ENCODE measurements at regions not wholly inside any gene's neighbourhood (a gene's known extent, or its start where the extent isn't known, plus 50 kb on each side); places are given as distances from the start of the nearest gene placed in this dataset.
"Not testable (repeated sequence)": the region's sequence is repeated elsewhere in the genome, so short reads cannot be mapped to it uniquely, and the experiment has no call there.

- Histone ChIP-seq H3K9me3 (no peaks in the 10 kb centered on the region), H3K36me3 (ENCODE audit: low read depth) (no peaks in the 10 kb centered on the region), H3K4me1 (ENCODE audit: low read depth) (no peaks in the 10 kb centered on the region), H3K4me3 (no peak overlapping the region)
- ATAC-seq (no peak), DNase-seq (no peak)
- intact Hi-C loops (cut with DNase I, micrococcal nuclease) = no loop called here
- TF ChIP-seq CTCF (IDR thresholded peaks at IDR 0.05) = no peak
Observed at GRCh38 chr2:146978577-146979555, 866.0 kb upstream of the ACVR2A start.

GRCh38 chr2:146970981-146971380, 873.8 kb upstream of the ACVR2A start:
- H3K4me3 ChIP-seq; intact Hi-C loops (cut with DNase I, micrococcal nuclease); H3K9me3 ChIP-seq; DNase-seq; H3K36me3 ChIP-seq (ENCODE audit: low read depth); ATAC-seq; H3K4me1 ChIP-seq (ENCODE audit: low read depth): not testable (repeated sequence)

- H3K4me3 ChIP-seq; intact Hi-C loops (cut with DNase I, micrococcal nuclease); H3K9me3 ChIP-seq; H3K36me3 ChIP-seq (ENCODE audit: low read depth); DNase-seq; ATAC-seq; H3K4me1 ChIP-seq (ENCODE audit: low read depth): not testable (repeated sequence)
Observed at GRCh38 chr2:146969703-146970102, 875.1 kb upstream of the ACVR2A start.

- Histone ChIP-seq H3K9me3 (no peaks in the 10 kb centered on the region), H3K36me3 (ENCODE audit: low read depth) (no peaks in the 10 kb centered on the region), H3K4me1 (ENCODE audit: low read depth) (no peaks in the 10 kb centered on the region), H3K4me3 (no peak overlapping the region)
- TF ChIP-seq CTCF (IDR thresholded peaks at IDR 0.05) = no peak
- ATAC-seq = no peak
- DNase-seq = no peak
- intact Hi-C loops (cut with DNase I, micrococcal nuclease) = no loop called here
Observed at GRCh38 chr2:146964494-146964893, 880.3 kb upstream of the ACVR2A start.

- Histone ChIP-seq H3K4me3 (no peak overlapping the region), H3K4me1 (ENCODE audit: low read depth) (no peaks in the 10 kb centered on the region), H3K36me3 (ENCODE audit: low read depth) (no peaks in the 10 kb centered on the region), H3K9me3 (no peaks in the 10 kb centered on the region)
- intact Hi-C loops (cut with DNase I, micrococcal nuclease) = no loop called here
- ATAC-seq = no peak
- no peak for DNase-seq
- TF ChIP-seq CTCF (IDR thresholded peaks at IDR 0.05) = no peak
Observed at GRCh38 chr2:146954544-146954943, 890.3 kb upstream of the ACVR2A start.

- no peaks in the 10 kb centered on the region for H3K36me3 ChIP-seq (ENCODE audit: low read depth)
- no peak overlapping the region for H3K4me3 ChIP-seq
- TF ChIP-seq CTCF (IDR thresholded peaks at IDR 0.05) = no peak
- no peaks in the 10 kb centered on the region for H3K4me1 ChIP-seq (ENCODE audit: low read depth)
- no peaks in the 10 kb centered on the region for H3K9me3 ChIP-seq
- intact Hi-C loops (cut with DNase I, micrococcal nuclease) = no loop called here
- no peak for DNase-seq
- ATAC-seq = no peak
Observed at GRCh38 chr2:146952696-146953095, 892.1 kb upstream of the ACVR2A start.

Measured in mucosa of descending colon (tissue), 3 donors.